ENCODE measurements at regions not wholly inside any gene's neighbourhood (a gene's known extent, or its start where the extent isn't known, plus 50 kb on each side); places are given as distances from the start of the nearest gene placed in this dataset.

DNA sequence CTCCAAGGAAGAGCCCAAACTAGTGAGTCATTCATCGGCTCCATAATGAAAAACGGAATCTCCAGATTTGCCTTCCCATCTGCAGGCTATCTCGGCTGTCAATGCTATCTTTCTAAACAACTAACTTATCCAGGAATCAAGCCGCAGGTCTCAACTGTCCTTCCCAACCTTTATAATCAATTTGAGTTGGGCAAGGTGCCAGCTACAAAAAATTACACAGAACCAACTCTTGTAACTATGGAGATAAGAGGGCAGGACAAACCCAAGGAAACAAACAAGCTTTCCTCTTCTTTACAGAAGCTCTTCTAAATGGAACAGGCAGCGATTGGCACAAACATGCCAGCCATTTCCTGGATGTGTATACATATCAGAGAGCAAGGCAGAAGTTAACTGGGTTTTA is 61.2 kb upstream of the RAI2 start:
- DNase-seq: no peak

DNA sequence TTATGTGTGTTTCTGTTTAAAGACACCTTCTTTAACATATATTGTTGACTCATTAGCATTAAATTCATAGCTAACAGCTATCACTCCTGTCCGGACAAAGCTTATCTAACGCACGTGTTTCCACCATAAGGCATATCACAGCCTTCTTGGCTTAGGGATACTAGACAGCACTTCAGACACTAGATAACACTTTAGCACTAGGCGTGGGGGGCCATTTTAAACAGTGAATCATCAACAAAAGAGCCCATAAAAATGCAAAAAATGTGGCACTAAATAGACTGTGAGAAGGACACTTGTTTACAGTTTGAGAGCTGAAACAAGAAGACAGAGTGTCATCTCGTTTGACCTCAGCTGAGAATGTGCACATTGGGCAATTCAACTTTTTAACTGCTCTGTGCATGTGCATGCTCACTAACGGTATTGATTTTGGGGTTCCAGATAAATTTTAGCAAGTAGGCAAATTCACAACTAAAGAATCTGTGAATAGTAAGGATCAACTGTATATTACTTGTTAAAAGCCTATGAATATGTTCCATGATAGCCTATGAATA is 58.9 kb upstream of the RAI2 start:
- no peak for DNase-seq

DNA sequence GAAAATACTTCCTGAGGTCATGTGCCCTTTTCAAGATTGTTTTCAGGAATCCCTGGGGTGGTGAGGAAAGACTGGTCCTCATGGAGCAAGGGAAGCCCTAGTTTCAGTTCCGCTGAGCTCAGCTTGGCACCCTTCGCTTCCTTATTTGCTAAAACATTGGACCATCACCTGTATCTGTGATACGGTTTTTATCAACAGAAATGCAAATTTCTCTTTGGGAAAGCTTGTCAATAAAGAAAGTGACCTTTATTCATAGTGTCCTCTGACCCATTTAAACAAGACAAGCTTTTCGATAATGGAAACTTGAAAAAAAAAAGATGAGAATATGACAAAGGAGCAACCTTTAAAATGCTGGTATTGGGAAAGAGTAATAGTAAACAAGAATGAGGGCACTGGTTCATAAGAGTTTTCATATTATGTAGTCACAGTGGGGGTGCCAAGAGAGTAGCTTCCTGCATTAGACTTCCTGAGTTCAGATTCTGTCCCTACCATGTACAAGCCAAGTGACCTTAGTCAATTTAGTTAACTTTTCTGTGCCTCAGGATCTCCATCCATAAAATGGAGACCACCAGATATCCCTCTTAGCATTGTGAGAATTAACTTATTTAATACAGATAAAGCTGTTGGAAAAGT is 57.0 kb upstream of the RAI2 start:
- DNase-seq: no peak

DNA sequence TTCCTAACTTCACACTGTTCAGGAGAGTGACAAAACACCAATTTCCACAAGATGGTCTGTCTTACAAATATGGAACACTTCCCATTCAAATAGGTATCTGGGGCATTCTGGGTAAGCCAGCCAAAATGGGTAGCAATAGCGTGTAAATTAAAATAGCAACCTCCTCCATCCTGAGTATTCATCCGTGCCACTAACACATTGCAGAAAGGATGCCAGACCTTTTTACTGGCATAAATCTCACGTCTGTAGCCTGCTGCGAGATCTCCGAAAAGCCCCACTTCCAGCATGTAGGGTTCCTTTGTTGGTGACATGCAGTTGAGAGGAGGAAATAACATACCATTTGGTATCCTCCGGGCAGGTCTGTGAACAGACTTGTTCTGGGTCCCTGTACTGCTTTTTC is 52.7 kb upstream of the RAI2 start:
- peak; percentile 0 for DNase-seq
